ENCODE measurements at regions not wholly inside any gene's neighbourhood (a gene's known extent, or its start where the extent isn't known, plus 50 kb on each side); places are given as distances from the start of the nearest gene placed in this dataset.
A peak's percentile ranks its signal among the peaks of the same experiment; 100 is the strongest.
"Not testable (repeated sequence)": the region's sequence is repeated elsewhere in the genome, so short reads cannot be mapped to it uniquely, and the experiment has no call there.

DNA sequence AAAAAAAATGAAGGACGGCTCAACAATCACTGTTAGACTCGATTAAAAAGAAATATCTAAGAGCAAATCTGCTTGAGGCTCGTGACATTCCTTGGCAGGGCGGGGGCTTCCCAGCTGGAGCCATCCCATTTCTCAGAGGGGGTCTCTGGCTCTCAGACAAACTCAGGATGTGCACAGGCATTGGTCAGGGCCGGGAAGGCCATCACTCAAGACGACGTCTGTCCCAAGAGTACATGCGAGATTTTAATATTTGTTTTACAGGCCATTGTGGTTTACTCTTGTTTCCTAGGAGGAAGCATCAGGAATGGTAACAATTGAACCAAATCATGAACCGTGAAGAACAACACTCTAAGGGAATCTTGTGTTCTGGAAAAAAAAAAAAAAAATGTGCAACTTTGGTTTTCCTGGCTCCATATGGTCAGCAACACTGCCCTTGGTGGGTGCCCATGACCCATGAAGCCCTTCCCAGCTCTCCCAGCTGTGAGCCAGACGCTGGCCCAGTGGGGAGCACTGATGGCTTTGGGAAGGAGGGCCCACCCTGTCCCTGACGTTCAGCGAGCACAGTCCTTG is 5454.6 kb upstream of the TPTE start:
- DNase-seq = not testable (repeated sequence)

GRCh38 chr21:5067326-5068048 is 5453.9 kb upstream of the TPTE start:
- DNase-seq = not testable (repeated sequence)

DNA sequence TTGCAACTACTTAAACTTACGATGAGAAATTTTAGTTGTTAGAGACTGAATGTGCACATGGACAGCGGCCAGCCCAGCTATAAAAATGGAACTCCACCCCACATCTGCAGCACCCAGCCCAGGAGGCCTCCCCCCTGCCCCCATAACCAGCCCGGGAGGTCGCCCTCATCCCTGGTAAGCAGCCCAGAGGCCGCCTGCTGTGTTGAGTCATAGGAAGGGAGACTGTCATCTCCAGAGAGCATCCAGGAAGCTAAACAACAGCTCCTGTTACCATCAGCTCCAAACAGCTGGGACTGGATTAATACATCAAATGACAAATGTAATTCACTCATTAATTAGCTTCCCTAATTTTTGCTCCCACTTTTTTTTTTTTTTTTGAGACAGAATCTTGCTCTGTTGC is 5452.7 kb upstream of the TPTE start:
- DNase-seq = not testable (repeated sequence)

DNA sequence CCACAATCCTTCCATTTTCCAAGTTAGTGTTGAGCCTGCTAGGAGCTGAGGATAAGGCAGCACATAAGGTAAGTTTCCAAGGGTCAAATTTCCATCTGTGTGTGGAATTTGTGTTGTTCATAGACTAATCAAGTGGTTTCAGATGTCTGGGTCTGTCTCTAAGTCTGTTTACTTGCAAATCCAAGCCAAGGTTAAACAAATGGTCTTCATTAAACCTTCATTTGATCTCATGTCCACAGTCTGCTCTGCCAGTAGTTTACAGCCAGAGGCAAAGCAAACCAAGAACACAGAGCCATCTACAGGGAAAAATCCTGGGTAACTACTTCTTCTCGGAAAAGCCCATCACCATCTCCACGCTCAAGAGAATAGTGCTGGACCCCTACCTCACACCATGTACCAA is 5450.2 kb upstream of the TPTE start:
- DNase-seq = not testable (repeated sequence)

- DNase-seq = not testable (repeated sequence)
These were observed 5444.5 kb upstream of the TPTE start for GRCh38 chr21:5076854-5077253.

- DNase-seq = not testable (repeated sequence)
These were observed 5442.0 kb upstream of the TPTE start for GRCh38 chr21:5079361-5079760.

DNA sequence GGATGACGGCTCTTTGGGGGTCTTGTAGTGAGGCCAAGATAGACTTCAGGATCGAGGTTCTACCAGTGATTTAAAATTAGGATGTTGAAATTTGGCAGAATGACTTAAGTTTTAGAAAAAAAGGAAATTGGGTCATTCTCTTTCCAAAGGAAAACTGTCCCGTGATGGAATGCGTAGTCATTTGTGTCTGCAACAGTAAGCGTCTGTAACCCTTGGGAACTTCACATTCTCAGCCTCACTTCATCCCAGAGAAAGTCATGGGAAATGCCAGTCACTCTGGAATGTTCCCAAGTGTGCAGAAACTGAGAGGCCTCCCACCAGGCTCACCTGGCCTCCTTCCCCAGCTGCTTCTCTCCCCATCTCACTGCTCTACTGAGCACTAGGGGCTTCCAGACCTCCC is 5441.4 kb upstream of the TPTE start:
- DNase-seq = not testable (repeated sequence)

DNA sequence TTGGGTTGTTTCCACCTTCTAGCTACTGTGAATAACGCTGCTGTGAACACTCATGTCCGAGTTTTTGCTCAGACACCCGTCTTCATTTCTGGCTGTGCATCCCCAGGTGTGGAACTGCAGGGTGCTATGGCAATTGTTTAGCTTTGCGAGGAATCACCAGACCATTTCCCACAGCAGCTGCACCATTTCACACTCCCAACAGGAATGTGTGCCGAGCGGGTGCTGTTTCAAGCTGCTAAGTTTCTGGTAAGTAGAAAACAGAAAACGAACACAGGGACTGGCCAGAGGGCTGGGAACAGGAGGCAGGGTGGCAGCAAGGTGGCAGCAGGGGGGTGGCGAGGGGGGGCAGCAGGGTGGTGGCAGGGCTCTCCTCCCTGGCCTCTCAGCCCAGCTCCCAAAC is 5437.1 kb upstream of the TPTE start:
- not testable (repeated sequence) for DNase-seq

DNA sequence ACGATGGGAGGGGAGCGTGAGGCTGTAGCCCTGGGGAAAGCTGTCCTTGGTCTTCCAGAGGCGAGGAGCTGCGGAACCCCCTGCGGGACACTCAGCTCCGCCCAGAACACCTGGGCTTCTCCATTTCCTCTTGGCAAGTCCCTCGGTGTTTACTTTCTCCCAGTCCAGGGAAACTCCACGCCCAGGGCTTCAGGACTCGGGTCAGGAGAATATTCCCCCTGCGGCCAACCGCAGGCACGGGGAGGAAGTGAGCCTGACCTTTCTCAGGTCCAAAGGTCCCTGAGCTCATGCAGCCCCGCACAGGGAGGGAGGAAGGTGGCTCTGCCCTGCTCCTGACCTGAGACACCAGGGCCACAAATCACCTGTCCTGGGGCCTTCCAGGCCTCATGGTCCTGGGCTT is 5435.9 kb upstream of the TPTE start:
- DNase-seq = not testable (repeated sequence)

DNA sequence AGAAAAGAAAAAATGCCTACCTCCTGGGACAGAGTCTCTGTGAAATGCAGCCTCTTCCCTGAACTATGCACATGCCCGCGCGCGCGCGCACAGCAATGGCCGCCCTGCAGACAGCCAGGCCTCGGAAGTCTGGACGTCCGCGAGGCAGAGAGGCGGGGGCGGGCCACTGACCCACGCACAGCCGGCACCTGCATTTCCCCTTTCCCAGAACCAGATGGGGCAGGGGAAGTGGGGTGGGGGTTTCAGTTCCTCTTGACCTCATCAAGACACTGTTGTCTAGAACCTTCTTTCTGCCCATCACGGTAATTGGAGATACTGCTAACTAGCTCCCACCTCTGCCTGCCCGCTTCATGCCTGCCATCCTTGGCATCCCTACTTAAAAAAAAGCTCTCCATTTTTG is 5435.0 kb upstream of the TPTE start:
- not testable (repeated sequence) for DNase-seq

DNA sequence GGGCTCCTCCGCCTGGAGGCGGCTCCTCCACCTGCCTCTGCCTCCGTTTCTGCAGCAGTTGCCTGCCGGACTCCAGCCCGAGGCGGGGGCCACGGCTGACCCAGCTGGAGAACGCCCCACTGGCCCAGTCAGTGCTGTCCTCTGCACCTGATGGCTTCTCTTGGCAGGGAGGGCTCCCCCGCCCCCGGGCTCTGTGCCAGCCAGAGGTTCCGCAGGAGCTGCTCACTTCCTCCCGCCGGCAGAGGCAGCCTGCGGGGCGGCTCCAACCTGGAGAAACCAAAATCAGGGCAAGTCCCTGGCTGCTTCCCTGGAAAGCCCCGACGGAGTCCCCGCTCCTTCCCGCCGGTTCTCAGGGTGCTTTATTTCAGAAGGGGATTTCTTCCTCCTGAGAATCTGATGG is 5432.6 kb upstream of the TPTE start:
- DNase-seq = not testable (repeated sequence)

DNA sequence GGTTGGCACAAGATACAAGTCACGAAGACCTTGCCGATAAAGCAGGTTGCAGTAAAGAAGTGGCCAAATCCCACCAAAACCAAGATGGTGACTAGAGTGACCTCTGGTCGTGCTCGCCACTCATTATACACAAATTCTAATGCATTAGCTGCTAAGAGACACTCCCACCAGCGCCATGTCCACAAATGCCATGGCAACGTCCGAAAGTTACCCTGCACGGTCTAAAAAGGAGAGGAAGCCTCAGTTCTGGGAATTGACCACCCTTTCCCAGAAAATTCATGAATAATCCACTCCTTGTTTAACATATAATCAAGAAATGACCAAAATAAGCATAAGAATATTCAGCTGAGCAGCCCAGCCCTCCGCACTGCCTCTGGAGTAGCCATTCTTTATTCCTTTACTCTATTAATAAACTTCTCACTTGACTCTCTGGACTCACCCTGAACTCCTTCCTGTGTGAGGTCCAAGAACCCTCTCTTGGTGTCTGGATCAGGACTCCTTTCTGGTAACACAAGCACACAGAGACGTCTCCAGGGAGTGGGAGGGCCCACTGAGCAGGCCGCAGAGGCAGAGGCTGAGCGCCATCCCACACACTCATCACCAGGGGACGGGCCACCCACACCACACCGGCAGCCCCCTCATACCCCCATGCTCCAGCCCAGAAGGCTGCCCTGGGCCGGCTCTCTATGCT is 5431.8 kb upstream of the TPTE start:
- DNase-seq = not testable (repeated sequence)

DNA sequence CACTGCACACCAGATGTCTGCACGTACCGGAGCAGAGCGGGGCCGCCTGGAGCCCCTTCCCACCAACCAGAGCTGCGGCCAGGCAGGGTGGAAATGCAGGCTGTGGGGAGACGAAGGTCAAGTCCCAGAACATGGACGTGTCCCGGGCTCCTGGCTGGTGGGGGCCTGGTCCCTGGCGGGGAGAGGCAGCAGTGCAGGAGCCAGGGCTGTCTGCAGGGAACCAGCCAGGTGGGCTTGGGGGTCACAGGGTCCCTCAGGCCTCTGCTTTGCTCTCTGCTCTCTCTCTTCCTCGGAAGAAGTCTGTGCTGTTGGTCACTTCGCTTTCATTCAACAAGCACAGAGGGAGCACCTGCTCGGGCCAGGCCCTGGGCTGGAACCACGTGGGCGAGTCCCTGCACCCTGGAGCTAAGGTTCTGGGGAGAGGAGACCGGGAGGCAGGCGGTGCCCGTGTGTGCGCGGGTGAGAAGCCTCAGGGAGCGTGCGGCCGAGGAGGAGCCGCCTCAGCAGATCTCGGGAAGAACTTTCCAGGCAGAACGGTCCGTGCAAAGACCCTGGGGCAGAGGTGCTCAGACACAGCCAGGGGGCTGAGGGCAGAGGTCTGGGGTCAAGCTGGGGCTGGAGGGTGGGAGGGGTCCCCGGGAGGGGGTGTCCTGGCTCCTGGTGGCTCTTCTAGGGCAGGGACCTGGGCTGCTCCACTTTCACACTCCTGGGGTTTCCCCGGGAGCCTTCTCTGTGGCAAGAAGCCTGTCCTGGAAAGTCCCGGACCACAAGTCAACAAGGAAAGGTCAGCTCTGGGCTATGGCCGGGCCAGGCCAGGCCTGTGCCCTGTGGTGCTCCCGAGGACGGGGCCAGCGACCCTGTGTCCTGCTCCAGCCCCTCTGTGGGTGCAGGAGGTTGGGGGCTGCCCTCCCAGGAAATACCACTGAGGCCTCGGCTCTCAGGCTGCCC is 5431.0 kb upstream of the TPTE start:
- not testable (repeated sequence) for DNase-seq

DNA sequence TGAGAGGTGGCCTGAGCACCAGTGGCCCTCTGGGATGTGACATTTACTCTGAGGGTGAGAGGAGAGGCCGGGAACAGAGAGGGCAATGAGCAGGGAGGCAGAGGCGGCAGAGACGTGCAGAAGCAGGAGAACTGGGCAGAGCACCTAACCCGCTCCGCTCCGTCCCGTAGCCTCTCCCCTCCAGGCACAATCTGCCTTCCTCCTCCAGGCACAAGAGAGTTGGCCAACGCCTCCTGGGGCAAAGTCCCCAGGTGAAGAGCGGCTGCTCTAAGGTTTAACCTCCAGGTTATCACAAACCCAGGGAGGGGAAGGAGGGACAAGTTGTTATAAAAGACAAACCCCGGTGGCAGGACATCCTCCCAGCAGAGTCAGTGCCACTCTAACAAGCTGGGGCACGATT is 5430.1 kb upstream of the TPTE start:
- DNase-seq = not testable (repeated sequence)

DNA sequence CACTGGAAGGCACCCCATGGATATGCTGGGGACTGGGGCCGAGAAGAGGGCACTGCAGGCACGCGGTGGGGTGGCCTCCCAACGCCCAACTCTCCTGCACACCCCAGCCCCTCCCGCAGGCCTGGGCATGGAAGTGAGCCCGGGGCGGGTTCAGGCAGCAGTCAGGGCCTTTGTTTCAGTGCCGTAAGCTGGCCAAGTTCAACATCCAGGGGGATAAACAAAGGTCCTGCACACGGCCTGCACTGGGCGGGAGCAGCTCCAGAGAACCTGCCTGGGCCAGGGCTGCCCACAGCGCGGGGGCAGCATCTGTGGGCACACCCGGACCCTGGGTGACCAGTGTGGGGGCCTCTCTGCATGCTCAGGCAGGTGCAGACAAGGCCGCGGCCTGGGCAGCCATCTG is 5425.8 kb upstream of the TPTE start:
- DNase-seq = not testable (repeated sequence)

GRCh38 chr21:5098010-5098743 is 5423.2 kb upstream of the TPTE start:
- not testable (repeated sequence) for DNase-seq

DNA sequence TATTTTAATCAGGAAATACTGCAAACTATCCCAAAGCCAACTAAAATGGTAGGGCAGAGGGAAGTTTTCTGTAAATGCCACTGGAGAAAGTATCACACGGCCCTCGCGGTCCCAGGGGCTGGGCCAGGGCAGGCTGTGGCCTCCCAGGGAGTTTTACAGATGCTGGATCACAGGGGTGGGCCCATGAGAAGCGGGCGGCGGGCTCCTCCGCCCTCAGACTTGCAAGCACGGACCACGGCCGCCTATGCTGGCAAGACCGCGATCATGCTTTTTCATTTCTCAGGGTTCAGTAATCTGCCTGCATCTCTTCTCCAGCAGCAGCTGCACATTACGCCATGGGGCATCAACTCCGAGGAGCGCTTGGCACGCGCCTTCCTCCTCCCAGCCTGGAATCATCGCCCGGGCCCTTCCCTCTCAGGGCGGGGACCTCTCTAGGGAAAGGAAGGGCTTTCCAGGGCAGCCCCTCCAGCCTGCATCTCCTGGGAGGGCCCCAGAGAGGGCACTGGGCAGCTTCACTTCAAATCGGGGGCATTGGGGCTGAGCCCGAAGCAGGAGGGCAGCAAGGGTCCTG is 5420.7 kb upstream of the TPTE start:
- DNase-seq = not testable (repeated sequence)

DNA sequence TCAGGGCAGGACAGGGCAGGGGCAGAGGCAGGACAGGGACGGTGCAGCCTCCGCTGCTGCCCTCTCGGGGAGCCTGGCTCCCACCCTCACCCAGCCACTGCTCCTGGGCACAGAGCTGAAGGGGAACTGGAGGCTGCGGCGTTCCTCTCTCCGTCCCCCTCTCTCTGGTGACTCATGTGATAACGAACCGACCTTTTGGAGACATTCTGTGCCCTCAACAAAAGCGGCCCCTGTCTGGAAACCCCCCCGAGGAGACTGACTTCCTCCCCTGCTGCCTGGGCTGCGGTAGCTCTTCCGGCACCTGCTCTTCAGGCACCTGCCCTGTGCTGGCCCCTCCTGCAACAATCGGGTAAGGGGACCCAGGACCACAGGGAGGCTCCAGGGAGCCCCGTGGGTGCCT is 5419.6 kb upstream of the TPTE start:
- DNase-seq = peak; percentile 17

- not testable (repeated sequence) for DNase-seq
These were observed 5417.4 kb upstream of the TPTE start for GRCh38 chr21:5103880-5104561.

- not testable (repeated sequence) for DNase-seq
These were observed 5416.8 kb upstream of the TPTE start for GRCh38 chr21:5104562-5104928.

Measured in hematopoietic multipotent progenitor cell treated with erythropoietin and hydrocortisone succinate and interleukin-3 and kit ligand, for 8 days (in vitro differentiated cells).